GOT3 (cell line): ENCODE measurements at regions not wholly inside any gene's neighbourhood (a gene's known extent, or its start where the extent isn't known, plus 50 kb on each side); places are given as distances from the start of the nearest gene placed in this dataset.

ENCODE experiments used
- DNase-seq: peaks from one replicate; lab custom pipeline; 2025; ENCODE audit warnings: mixed read lengths; lab: John Stamatoyannopoulos, UW

DNA sequence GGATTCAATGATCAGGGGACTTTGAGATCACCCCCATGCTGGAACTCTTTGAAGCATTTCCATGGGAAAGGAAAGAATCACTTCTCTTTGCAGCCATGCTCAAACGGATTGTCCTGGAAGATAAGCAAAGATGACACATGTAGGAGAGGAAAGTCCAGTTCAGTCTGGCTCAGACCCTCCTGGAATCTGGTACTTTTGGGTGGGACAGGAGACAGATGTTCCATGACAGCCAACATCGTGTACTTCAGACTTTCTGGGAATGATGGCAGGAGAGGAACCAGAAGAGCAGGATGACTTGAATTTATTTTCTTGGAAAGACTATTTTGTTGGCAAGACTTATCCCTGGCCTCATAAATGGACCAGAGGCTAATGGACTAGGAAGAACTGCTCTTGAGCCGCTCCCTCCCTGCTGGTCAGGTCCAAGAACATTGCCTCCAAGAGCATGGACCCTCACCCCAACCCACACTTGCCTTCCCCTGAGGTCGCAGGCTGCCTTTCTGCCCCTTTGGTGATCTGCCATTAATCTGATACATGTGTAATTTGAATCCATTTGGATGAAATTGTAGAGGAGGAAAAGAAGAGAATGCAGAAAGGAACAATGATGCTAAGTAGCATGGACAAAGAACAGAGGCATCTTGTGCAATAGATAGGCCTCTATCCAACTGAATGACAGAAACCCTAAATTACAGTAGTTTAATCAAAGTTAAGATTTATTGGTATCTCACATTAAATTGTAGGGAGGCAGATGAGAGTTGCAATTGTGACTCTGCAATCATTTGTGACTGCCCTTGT is 201.0 kb downstream of the SNX19 start:
- DNase-seq = no peak

DNA sequence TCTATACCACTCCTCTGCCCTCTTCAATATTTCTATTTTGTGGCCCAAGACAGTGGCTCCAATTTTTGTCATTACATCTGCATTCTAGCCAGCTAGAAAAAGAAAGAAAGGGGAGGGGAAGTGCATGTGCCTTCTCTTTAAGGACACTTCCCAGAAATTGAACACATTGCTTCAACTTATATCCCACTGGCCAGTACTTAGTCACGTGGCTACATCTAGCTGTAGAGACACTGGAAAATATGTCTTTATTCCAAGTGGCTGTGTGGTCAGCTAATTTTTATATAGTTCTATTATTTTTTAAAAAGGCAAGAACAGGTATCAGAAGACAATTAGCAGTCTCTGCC is 200.4 kb downstream of the SNX19 start:
- no peak for DNase-seq

DNA sequence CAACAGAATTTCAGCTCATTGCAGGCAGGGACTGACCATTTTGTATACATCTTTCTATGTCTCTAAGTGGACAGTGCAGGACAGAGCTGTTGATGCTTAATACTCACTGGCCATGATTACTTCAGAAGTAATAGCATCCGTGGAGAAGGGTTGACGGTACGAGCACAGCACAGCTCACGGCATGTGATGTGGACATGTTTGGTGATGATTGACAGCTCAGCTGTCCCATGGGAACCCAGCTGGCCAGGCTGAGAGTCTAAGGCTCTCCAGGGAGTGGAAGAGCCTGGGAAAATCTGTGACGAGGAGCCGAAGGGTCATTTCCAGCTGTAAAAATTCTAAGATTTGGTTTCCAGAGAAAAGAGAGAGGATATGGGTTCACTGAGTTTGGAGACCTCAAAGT is 198.2 kb downstream of the SNX19 start:
- no peak for DNase-seq

DNA sequence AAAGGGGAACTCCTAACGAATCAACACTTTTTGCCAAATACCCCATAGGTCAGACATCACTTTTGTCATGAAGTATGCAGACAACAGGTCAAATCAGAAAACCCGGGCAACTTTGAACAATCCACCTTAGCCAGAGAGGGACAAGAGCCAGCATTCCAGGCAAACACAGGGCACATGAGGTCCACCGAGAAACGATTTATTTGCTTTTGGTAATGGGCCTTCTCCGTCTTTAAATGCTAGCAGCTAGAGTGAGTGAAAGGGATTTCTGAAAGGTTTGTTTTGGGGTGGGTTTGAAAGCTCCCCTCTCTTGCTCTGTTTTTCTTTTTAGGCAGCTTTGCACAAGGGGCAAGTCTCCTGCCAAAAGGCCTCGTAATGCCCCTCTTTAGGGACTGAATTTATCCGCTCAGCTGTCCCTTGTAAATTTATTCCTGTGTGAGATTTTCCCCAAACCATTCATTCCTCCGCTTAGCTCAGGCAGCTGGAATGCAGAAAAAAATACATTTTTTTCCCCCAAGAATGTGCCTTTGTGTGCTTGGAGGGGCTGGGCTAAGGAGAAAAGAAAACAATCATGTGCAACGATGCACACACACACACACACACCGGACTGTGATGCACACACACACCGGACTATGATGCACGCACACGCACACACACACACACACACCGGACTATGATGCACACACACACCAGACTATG is 196.9 kb downstream of the SNX19 start:
- no peak for DNase-seq

DNA sequence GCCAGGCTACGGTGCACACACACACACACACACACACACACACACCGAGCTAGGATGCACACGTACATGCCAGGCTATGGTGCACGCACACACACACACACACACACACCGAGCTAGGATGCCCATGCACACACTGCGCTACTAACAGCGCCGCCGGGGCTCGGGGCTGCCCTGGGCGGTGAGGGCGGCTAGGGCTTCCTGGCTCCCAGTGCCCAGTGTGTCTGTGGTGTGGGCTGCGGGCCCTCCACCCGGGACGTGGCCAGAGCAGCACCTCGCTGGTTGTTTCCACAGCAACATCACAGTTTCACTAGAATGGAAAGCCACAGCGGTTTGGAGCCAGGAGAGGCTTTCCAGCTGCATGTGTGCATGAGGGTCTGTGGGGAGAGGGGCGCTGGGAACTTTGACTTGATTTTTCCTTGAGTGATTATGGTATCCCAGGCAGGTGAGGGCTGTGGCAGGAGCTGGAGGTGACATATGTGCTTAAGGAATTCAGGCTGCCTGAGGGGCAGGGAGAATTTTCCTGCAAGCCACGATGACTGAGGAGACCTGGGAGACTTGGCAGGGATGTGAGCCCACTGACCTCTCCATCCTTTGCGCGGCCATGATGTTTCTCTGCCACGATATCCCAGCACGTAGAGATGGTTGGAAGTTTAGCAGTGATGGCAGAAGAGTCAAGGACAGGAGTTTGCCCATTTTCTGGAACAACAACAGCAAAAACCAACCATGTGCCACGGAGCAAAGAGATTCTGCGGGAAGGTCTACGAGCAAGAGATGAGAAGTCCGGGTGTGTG is 195.9 kb downstream of the SNX19 start:
- DNase-seq = no peak

DNA sequence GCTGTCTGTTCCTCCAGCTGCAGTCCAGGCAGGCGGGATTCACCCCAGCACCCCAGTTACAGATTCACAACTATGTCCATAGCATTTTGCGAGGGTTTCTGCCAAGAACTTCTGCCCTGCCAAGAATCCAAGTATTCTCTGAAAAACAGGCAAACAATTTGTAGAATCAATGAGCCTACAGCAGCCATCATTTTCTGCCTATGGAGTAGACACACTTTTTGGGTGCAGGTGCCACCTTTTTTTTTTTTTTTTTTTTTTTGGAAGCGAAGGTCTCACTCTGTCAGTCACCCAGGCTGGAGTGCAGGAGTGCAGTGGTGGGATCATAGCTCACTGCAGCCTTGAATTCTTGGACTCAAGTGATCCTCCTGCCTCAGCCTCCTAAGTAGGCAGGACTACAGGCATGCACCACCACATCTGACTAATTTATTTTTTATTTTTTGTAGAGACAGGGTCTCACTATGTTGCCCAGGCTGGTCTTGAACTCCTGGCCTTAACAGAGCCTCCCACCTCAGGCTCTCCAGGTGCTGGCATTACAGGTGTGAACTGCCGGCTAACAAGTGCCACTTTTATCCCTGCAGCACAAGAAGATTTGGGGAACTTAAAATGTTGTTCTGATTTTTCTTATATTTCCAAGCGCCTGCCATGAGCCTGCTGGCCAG is 195.1 kb downstream of the SNX19 start:
- DNase-seq = no peak

DNA sequence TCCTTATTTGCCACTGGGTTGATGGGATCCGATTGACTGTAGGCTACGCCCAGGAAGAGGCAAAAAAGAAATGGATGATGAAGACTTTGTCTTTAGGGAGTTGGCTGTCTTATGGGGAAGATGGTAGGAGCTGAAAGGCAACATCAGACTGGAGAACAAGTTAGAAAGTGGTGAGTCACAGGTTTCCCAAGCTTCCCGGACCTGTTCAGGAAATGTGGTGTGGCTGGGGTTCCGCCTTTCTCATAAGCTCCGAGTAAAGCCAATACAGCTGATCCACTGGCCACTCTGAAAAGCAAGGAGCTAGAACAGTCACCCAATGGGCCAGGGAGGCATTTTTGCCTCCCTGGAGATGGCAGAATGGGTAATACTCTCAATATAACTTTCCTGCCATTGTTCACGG is 194.5 kb downstream of the SNX19 start:
- no peak for DNase-seq

DNA sequence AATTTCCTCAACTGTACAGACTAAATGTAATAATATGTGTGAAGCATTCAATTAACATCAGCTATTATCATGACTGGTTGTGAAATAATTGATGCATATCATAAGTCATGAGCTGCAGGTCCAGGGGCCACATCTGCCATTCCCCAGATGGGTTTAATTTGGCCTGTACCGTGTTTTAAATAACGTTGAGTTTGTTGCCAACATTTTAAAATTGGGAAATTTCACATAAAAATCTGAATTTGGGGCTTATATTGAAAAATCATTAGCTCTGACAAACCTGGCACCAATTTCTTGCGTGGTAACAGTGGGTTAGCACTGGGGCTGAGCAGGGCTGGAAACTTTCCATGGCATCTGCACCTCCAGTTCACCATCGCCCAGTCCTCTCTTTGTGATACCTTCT is 193.9 kb downstream of the SNX19 start:
- DNase-seq = no peak

DNA sequence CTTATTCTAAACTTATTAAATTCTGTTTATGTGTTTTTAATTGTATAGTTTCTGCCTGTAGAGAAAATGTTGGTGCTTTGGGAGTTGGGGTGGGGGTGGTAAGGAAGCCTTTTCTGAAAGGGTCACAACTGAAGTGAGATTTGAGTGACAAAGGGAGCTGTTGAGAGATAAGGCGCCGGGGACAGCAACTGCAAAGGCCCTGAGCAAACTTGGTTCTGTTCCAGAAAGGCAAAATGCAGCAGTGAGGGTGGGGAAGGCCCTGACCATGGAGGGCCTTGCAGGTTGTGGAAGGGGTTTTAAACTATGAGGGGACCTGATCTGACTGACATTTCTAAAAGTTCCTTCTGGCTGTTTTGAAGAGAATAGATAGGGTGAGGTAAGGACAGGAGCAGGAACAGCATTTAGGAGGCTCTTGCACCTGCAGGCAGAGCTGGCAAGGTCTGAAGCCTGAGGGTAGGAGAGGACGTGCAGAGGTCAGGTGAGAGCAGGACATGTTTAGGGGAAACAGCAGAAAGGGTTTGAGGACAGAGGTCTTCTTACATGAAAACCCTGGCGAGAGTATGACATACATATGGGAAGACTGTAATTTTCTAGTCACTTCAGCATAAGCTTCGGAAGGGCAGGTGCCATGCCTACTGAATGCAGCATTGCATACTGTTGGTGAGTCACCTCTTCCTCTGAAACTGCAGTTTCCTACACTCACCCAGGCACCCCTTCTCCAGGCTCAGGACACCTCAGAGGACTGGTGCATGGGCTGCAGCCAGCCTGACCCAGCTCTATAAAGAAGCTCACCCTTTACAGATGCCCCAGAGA is 190.7 kb downstream of the SNX19 start:
- no peak for DNase-seq

DNA sequence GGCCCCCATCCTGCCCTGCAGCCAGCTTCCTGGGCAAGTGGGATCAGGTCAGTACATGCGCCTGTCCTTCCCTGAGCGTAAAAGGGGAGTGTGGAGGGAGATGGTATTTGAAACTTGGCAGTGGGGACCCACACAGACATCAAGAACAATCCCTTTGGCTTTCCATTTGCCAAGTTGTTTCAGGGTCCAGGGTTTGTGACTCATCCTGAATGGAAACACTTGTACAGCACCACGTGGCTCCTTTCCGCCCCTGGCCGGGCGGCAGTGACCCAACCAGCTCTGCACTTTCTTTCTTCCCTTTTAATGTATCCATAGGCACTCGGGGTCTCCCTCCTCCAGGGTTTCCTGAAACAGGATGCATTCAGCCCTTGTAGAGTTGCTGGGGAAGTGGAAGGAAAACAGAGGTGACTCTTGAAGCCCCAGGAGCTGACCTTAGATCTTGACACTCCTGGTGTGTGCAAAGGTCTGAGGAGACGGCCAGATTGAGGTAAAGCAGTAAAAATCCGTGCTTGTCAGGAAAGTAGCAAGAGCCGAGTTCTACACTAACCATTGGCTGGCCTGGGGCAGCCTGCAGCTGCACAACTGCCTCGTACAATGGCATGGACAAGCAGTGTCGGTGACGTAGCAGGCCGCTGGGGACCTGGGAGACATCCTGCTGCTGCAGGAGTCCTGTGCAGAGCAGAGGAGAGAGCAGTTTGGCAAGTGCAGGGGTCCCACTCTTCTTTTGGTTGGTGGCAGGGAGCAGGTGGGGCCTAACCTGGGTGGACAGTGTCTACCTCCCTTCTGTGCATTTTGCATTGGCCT is 189.8 kb downstream of the SNX19 start:
- DNase-seq = no peak

DNA sequence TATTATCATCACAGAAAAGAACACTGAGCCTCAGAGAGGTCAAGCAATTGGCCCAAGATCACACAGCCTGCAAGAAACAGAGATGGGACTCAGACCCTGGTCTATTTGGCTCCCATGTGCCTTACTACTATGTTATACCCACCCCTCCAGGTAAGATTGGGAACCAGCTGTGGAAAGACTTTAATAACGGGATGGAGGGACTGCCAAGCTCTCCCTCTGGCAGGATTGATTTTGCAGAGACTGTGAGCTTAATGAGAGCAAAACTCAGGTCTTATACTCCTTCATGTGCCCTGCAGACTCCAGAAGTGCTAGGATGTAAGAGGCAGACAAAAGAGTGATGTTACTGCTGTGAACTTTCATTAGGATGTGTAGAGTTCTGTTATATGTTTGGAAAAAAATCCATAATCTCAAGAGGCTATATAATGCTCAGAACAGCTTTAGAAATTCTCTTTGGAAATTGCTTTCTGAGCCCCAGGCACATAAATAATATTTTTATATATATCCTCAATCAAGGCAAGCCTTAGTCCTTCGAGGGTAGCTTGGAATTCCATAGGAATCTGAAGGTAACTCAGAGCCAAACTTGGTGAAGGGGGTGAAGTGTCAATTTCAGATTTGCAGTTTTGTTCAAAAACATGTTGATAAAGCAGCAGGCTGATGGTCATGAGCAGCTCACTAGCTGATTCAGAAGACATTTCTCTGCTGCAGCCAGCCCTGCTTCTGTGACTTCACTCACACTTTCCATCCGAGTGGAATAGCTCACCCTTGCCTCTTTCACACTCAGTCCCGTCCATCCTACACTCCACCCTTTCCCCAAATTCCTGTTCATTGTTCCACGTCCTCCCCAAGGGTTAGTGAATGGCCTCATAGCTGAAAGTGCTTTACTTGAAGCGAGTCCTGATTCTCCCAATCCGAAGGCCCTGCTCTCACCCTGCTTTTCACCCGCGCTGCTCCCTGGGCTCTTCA is 188.8 kb downstream of the SNX19 start:
- DNase-seq = no peak

DNA sequence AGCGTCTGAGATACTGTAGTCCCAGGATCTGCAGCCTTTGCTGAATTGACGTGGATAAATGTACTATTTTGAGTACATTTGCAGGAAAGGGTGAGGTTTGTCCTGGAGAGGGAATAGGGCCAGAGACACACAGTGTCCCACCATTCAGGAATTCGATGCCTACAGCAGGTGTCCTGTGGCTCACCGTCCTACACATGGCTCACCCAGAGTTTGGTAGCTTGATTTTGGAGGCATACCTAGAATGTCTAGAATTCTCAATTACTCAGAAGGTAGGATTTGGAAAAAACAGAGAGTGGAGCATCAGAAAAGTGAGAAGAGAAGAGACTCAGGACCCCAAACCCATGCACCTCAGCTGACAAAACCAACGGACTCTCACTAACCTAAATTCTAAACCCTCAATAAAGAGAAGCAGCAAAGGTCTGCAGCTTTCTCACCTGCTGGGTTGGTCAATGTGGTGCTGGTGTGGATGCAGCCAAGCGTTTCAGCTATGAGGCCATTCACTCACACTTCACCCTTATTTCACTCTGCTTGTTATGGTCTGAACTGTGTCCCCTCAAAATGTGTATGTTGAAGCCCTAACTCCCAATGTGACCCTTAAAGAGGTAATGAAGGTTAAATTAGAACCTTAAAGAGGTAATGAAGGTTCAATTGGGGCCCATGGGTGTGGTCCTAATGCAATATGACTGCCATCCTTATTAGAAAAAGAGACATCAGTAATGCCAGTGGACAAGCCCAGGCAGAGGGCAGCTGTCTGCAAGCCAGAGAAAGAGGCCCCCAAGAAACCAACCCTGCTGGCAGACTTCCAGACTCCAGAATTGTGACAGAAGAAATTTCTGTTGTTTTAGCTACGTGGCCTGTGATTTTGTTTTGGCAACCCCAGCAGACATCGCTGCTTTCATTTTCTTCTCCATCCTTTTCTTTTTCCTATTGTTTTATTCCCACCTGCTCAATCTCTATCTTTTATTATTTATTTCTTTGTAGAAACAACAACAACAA is 187.8 kb downstream of the SNX19 start:
- no peak for DNase-seq

DNA sequence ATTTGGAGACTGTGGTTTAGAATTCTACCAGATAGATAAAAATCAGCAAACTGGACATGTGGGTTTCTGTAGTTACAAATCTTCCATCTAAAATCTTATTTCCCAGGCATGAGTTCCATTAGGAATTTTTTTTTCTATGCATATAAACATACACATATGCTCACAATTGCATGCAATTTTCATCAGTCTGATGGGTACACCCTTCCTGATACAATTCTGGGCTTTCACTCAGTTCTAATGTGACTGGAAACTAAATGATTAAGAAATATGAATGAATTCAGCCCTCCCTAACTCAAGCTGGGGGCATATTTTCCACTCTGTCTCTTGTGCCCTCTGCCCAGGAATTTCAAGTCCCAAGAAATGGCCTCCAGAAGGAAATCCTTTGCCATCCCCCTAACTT is 187.1 kb downstream of the SNX19 start:
- DNase-seq = no peak

DNA sequence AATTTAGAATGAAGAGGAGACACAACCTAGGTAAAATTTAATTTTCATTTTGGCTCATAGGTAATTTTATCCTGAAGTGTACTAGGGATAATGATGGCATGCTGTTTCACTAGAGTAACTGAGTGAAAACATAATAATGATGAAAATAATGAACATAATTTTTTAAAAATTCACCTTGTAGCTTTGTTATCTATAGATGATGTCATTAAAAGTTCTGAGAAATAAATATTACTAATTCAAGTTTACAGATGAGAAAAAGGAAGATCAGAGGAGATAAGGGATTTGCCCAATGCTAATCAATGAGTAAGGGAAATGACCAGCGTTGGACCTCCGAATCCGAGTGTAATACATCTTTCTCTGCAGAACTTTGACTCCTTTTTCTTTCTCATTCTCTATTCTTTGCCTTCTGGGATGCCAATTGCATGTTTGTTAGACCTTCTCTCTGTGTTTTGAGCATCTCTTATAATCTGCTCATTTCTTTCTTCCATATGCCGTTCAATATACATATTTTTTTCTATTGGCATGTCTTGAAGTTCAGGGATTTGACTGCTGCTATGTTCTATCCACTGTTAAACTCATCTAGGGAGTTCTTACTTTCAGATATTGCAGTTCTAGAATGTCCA is 186.5 kb downstream of the SNX19 start:
- DNase-seq = no peak

DNA sequence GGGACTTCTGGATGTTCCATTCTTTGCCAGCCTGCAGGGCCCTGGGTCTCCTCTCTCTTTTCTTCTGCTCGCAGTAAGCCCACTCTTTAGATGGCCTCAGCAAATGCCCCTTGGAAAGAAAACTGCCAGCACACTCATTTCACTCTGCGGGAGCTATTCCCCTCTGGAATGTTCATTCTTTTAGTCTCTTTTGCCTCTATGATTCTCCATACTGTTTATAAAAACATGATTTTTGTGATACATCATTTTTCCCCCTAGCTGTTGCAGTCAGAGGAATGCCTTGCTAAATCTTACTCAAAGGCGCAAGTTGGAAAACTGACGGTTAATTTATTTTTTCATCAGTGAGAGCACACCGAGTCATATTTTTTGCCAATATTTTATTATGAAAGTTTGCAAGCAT is 184.9 kb downstream of the SNX19 start:
- DNase-seq = no peak

DNA sequence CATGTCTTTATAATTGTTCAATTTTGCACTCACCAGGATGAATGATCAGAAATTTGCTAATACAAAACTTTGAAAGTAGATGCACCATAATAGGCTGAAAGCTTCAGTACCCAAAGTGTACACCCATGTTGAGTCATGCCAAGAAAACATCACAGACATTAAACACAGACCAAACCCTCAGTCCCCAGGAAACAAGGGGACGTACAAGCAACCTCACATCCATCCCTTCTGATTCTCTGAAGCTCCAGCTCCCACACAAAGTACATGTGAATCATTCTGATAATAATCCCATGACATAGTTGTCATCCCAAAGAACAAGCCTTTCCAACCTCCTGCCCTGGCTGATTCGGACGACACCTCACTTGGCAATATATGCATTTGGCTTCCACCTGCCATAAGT is 183.8 kb downstream of the SNX19 start:
- no peak for DNase-seq

DNA sequence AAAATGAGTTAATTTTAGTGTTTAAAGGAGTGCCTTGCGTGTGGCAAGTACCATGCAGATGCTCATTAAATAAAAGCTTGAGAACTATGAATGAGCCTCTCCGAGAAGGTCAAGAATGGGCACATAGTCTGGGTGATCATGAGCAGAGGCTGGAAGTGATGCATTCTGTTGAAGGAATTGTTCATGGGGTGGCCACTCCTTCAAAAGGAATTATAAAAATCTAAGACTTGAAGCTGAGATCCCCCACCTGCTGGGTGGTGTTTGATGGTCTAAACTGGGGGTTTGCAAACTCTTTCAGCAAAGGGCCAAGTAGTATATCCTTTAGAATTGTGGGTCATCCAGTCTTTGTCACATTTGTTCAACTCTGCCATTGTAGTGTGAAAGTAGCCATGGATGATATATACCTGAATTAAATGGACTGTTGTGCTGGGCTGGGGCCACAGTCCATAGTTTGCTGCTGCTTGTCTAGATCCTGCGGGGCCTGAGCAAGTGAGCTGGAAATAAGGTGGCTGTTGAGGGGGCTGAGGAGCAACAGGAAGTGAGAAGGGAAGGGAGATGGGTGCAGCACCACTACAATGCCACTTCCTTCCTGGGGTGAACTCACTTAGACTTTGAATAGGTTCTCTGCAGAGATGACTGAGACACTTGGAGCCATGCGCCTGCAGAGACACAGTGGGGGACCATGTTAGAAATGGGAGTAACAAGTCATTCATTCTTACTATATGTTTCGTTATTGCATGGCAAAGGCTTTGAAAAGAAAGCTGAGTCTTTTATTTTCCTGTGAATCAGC is 179.0 kb downstream of the SNX19 start:
- DNase-seq = no peak
